ENCODE measurements at regions not wholly inside any gene's neighbourhood (a gene's known extent, or its start where the extent isn't known, plus 50 kb on each side); places are given as distances from the start of the nearest gene placed in this dataset.
"Not testable (repeated sequence)": the region's sequence is repeated elsewhere in the genome, so short reads cannot be mapped to it uniquely, and the experiment has no call there.

DNA sequence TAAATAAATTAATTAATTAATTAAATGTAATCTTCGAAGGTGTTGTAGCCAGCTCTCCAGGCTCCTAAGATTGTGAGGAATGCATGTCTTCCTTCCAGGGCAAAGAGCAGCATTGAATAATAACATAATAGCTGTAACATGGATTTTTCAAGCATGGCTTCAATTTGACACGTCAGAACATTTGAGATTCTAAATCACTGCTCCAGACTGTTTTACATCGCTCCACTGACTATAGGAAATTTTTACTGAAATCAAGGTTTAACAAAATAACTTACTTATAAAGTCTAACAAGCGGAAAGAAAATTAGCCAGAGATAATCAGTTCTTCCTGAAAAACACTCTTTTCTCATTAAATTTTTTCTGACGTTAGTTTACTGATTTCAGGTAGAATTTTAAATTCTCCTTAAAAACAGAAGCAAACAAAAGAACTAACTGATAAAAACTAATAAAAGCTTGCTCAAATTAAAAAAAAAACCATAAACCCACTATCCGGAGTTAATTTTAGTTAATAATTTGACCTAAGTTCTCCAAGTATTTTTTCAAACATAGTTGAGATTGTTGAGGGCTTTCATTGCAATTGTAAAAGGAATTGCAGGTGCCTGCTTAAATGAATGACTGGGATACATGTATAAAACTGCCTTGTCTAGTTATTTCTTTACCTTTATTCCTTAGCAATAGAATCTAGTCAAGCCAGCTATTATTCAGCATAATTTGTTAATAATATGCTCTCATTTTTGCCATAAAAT, 51.2 kb upstream of the SGCE start:
- WGBS (ENCODE audit: insufficient coverage) = no CpG with 5 or more reads among the region's 6 CpGs
- Histone ChIP-seq H3K27me3 (ENCODE audit: control insufficient read depth, insufficient read depth, low read length) (no peaks in the 10 kb centered on the region), H3K9me3 (replicated peaks; ENCODE audit: control insufficient read depth, low read depth, low read length) (no peaks in the 10 kb centered on the region), H3K36me3 (ENCODE audit: control insufficient read depth, insufficient read depth, low read length) (no peaks in the 10 kb centered on the region), H3K4me1 (ENCODE audit: control insufficient read depth, insufficient read depth, low read length) (peaks cover 2% of the 10 kb centered on the region), H3K27ac (ENCODE audit: low read length) (peak overlapping the region; percentile 73), H3K4me3 (ENCODE audit: low read length) (peak overlapping the region; percentile 41)
- DNase-seq = no peak

- peaks cover 2% of the 10 kb centered on the region for H3K36me3 ChIP-seq (ENCODE audit: control insufficient read depth, insufficient read depth, low read length)
- no peak overlapping the region for H3K4me3 ChIP-seq (ENCODE audit: low read length)
- no peaks in the 10 kb centered on the region for H3K9me3 ChIP-seq (replicated peaks; ENCODE audit: control insufficient read depth, low read depth, low read length)
- H3K27ac ChIP-seq (ENCODE audit: low read length) = no peak overlapping the region
- no CpG with 5 or more reads among the region's 2 CpGs for WGBS (ENCODE audit: insufficient coverage)
- H3K27me3 ChIP-seq (ENCODE audit: control insufficient read depth, insufficient read depth, low read length) = no peaks in the 10 kb centered on the region
- H3K4me1 ChIP-seq (ENCODE audit: control insufficient read depth, insufficient read depth, low read length) = no peaks in the 10 kb centered on the region
- DNase-seq = no peak
Observed at GRCh38 chr7:94710256-94710655, 54.3 kb upstream of the SGCE start.

- H3K9me3 ChIP-seq (replicated peaks; ENCODE audit: control insufficient read depth, low read depth, low read length) = peaks cover 13% of the 10 kb centered on the region
- not testable (repeated sequence) for H3K27me3 ChIP-seq (ENCODE audit: control insufficient read depth, insufficient read depth, low read length); H3K4me1 ChIP-seq (ENCODE audit: control insufficient read depth, insufficient read depth, low read length); DNase-seq; H3K4me3 ChIP-seq (ENCODE audit: low read length); H3K36me3 ChIP-seq (ENCODE audit: control insufficient read depth, insufficient read depth, low read length); H3K27ac ChIP-seq (ENCODE audit: low read length)
- WGBS (ENCODE audit: insufficient coverage) = 100% methylated on average over 5 of the region's 8 CpGs
Observed at GRCh38 chr7:94722360-94722759, 66.4 kb upstream of the SGCE start.

DNA sequence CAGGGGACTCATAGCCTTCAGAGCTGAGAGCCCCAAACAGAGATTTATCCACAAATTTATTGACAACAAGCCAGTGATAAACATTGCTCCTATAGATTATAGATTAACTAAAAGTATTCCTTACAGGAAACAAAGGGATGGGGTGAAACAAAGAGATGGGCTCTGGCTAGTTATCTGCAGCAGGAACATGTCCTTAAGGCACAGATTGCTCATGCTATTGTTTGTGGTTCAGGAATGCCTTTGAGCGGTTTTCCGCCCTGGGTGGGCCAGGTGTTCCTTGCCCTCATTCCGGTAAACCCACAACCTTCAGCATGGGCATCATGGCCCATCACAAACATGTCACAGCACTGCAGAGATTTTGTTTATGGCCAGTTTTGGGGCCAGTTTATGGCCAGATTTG, 73.0 kb upstream of the SGCE start:
- not testable (repeated sequence) for H3K4me1 ChIP-seq (ENCODE audit: control insufficient read depth, insufficient read depth, low read length); H3K27ac ChIP-seq (ENCODE audit: low read length); H3K27me3 ChIP-seq (ENCODE audit: control insufficient read depth, insufficient read depth, low read length); H3K36me3 ChIP-seq (ENCODE audit: control insufficient read depth, insufficient read depth, low read length); H3K9me3 ChIP-seq (replicated peaks; ENCODE audit: control insufficient read depth, low read depth, low read length); DNase-seq; H3K4me3 ChIP-seq (ENCODE audit: low read length)
- WGBS (ENCODE audit: insufficient coverage) = no CpG with 5 or more reads among the region's 3 CpGs

- H3K4me1 ChIP-seq (ENCODE audit: control insufficient read depth, insufficient read depth, low read length) = no peaks in the 10 kb centered on the region
- no CpG with 5 or more reads among the region's 1 CpG for WGBS (ENCODE audit: insufficient coverage)
- DNase-seq = peak; percentile 63
Observed at GRCh38 chr7:94738071-94738470, 82.1 kb upstream of the SGCE start.

GRCh38 chr7:94739180-94739579, 83.2 kb upstream of the SGCE start:
- DNase-seq = peak; percentile 87
- no CpG with 5 or more reads among the region's 1 CpG for WGBS (ENCODE audit: insufficient coverage)
- H3K27ac ChIP-seq (ENCODE audit: low read length) = no peak overlapping the region
- no peaks in the 10 kb centered on the region for H3K27me3 ChIP-seq (ENCODE audit: control insufficient read depth, insufficient read depth, low read length)
- H3K4me3 ChIP-seq (ENCODE audit: low read length) = no peak overlapping the region
- H3K36me3 ChIP-seq (ENCODE audit: control insufficient read depth, insufficient read depth, low read length) = no peaks in the 10 kb centered on the region
- no peaks in the 10 kb centered on the region for H3K9me3 ChIP-seq (replicated peaks; ENCODE audit: control insufficient read depth, low read depth, low read length)
- no peaks in the 10 kb centered on the region for H3K4me1 ChIP-seq (ENCODE audit: control insufficient read depth, insufficient read depth, low read length)

More at GRCh38 chr7:94738071-94738470, 82.1 kb upstream of the SGCE start:
- no peak overlapping the region for H3K4me3 ChIP-seq (ENCODE audit: low read length)
- no peaks in the 10 kb centered on the region for H3K27me3 ChIP-seq (ENCODE audit: control insufficient read depth, insufficient read depth, low read length)
- no peak overlapping the region for H3K27ac ChIP-seq (ENCODE audit: low read length)
- H3K9me3 ChIP-seq (replicated peaks; ENCODE audit: control insufficient read depth, low read depth, low read length) = no peaks in the 10 kb centered on the region
- no peaks in the 10 kb centered on the region for H3K36me3 ChIP-seq (ENCODE audit: control insufficient read depth, insufficient read depth, low read length)

- Histone ChIP-seq H3K27me3 (ENCODE audit: control insufficient read depth, insufficient read depth, low read length) (no peaks in the 10 kb centered on the region), H3K4me1 (ENCODE audit: control insufficient read depth, insufficient read depth, low read length) (no peaks in the 10 kb centered on the region), H3K4me3 (ENCODE audit: low read length) (no peak overlapping the region), H3K27ac (ENCODE audit: low read length) (no peak overlapping the region), H3K9me3 (replicated peaks; ENCODE audit: control insufficient read depth, low read depth, low read length) (no peaks in the 10 kb centered on the region), H3K36me3 (ENCODE audit: control insufficient read depth, insufficient read depth, low read length) (no peaks in the 10 kb centered on the region)
- no peak for DNase-seq
Observed at GRCh38 chr7:94740509-94740908, 84.6 kb upstream of the SGCE start.

GRCh38 chr7:94741179-94741578, 85.2 kb upstream of the SGCE start:
- Histone ChIP-seq H3K27ac (ENCODE audit: low read length) (no peak overlapping the region), H3K4me3 (ENCODE audit: low read length) (no peak overlapping the region), H3K27me3 (ENCODE audit: control insufficient read depth, insufficient read depth, low read length) (no peaks in the 10 kb centered on the region), H3K4me1 (ENCODE audit: control insufficient read depth, insufficient read depth, low read length) (no peaks in the 10 kb centered on the region), H3K9me3 (replicated peaks; ENCODE audit: control insufficient read depth, low read depth, low read length) (no peaks in the 10 kb centered on the region), H3K36me3 (ENCODE audit: control insufficient read depth, insufficient read depth, low read length) (no peaks in the 10 kb centered on the region)
- no CpG with 5 or more reads among the region's 2 CpGs for WGBS (ENCODE audit: insufficient coverage)
- DNase-seq = no peak

GRCh38 chr7:94748376-94748775, 92.4 kb upstream of the SGCE start:
- no peak for DNase-seq
- no peak overlapping the region for H3K27ac ChIP-seq (ENCODE audit: low read length)

GRCh38 chr7:94760446-94761100, 104.6 kb upstream of the SGCE start:
- no CpG with 5 or more reads among the region's 2 CpGs for WGBS (ENCODE audit: insufficient coverage)
- Histone ChIP-seq H3K4me1 (ENCODE audit: control insufficient read depth, insufficient read depth, low read length) (no peaks in the 10 kb centered on the region), H3K27me3 (ENCODE audit: control insufficient read depth, insufficient read depth, low read length) (no peaks in the 10 kb centered on the region), H3K27ac (ENCODE audit: low read length) (no peak overlapping the region), H3K4me3 (ENCODE audit: low read length) (no peak overlapping the region), H3K36me3 (ENCODE audit: control insufficient read depth, insufficient read depth, low read length) (no peaks in the 10 kb centered on the region), H3K9me3 (replicated peaks; ENCODE audit: control insufficient read depth, low read depth, low read length) (peaks cover 13% of the 10 kb centered on the region)
- no peak for DNase-seq

More at GRCh38 chr7:94748376-94748775, 92.4 kb upstream of the SGCE start:
- H3K36me3 ChIP-seq (ENCODE audit: control insufficient read depth, insufficient read depth, low read length) = no peaks in the 10 kb centered on the region
- no peaks in the 10 kb centered on the region for H3K27me3 ChIP-seq (ENCODE audit: control insufficient read depth, insufficient read depth, low read length)
- no peaks in the 10 kb centered on the region for H3K4me1 ChIP-seq (ENCODE audit: control insufficient read depth, insufficient read depth, low read length)
- H3K9me3 ChIP-seq (replicated peaks; ENCODE audit: control insufficient read depth, low read depth, low read length) = no peaks in the 10 kb centered on the region
- H3K4me3 ChIP-seq (ENCODE audit: low read length) = no peak overlapping the region
